ENCODE measurements at regions not wholly inside any gene's neighbourhood (a gene's known extent, or its start where the extent isn't known, plus 50 kb on each side); places are given as distances from the start of the nearest gene placed in this dataset.

- DNase-seq (ENCODE audit: extremely low spot score in 2 of 2): no peak
- H3K27me3 ChIP-seq: no peaks in the 10 kb centered on the region
- H3K4me1 ChIP-seq: no peaks in the 10 kb centered on the region
- no peaks in the 10 kb centered on the region for H3K36me3 ChIP-seq
- no peak for TF ChIP-seq POLR2AphosphoS5 (IDR thresholded peaks at IDR 0.05; ENCODE audit: insufficient read depth in 1 of 2, low read depth in 1 of 2)
- TF ChIP-seq CTCF (IDR thresholded peaks at IDR 0.05): no peak
- TF ChIP-seq POLR2A (IDR thresholded peaks at IDR 0.05): no peak
- no peak overlapping the region for H3K27ac ChIP-seq
- intact Hi-C loops (cut with DNase I): no loop called here
- no peak overlapping the region for H3K4me3 ChIP-seq
- H3K9me3 ChIP-seq: no peaks in the 10 kb centered on the region
Observed at GRCh38 chr19:20325151-20325550, 158.1 kb downstream of the ZNF486 start.

- Histone ChIP-seq H3K27me3 (no peaks in the 10 kb centered on the region), H3K4me3 (no peak overlapping the region), H3K27ac (no peak overlapping the region), H3K4me1 (no peaks in the 10 kb centered on the region), H3K36me3 (no peaks in the 10 kb centered on the region), H3K9me3 (no peaks in the 10 kb centered on the region)
- TF ChIP-seq CTCF (IDR thresholded peaks at IDR 0.05) (no peak), POLR2AphosphoS5 (IDR thresholded peaks at IDR 0.05; ENCODE audit: insufficient read depth in 1 of 2, low read depth in 1 of 2) (no peak), POLR2A (IDR thresholded peaks at IDR 0.05) (no peak)
- intact Hi-C loops (cut with DNase I): no loop called here
- DNase-seq (ENCODE audit: extremely low spot score in 2 of 2): no peak
Observed at GRCh38 chr19:20321139-20321763, 154.2 kb downstream of the ZNF486 start.

GRCh38 chr19:20320191-20320590 is 153.2 kb downstream of the ZNF486 start:
- Histone ChIP-seq H3K36me3 (no peaks in the 10 kb centered on the region), H3K9me3 (no peaks in the 10 kb centered on the region), H3K4me3 (no peak overlapping the region), H3K27me3 (no peaks in the 10 kb centered on the region), H3K27ac (no peak overlapping the region), H3K4me1 (no peaks in the 10 kb centered on the region)
- intact Hi-C loops (cut with DNase I): no loop called here
- DNase-seq (ENCODE audit: extremely low spot score in 2 of 2): no peak
- TF ChIP-seq POLR2AphosphoS5 (IDR thresholded peaks at IDR 0.05; ENCODE audit: insufficient read depth in 1 of 2, low read depth in 1 of 2): no peak
- TF ChIP-seq POLR2A (IDR thresholded peaks at IDR 0.05): no peak
- TF ChIP-seq CTCF (IDR thresholded peaks at IDR 0.05): no peak

- TF ChIP-seq CTCF (IDR thresholded peaks at IDR 0.05) (no peak), POLR2AphosphoS5 (IDR thresholded peaks at IDR 0.05; ENCODE audit: insufficient read depth in 1 of 2, low read depth in 1 of 2) (no peak), POLR2A (IDR thresholded peaks at IDR 0.05) (no peak)
- no peaks in the 10 kb centered on the region for H3K9me3 ChIP-seq
- H3K36me3 ChIP-seq: no peaks in the 10 kb centered on the region
- DNase-seq (ENCODE audit: extremely low spot score in 2 of 2): no peak
- intact Hi-C loops (cut with DNase I): no loop called here
- no peaks in the 10 kb centered on the region for H3K27me3 ChIP-seq
- H3K4me1 ChIP-seq: no peaks in the 10 kb centered on the region
- H3K27ac ChIP-seq: no peak overlapping the region
- H3K4me3 ChIP-seq: no peak overlapping the region
Observed at GRCh38 chr19:20318616-20319015, 151.6 kb downstream of the ZNF486 start.

- intact Hi-C loops (cut with DNase I): no loop called here
- no peak for DNase-seq (ENCODE audit: extremely low spot score in 2 of 2)
- no peaks in the 10 kb centered on the region for H3K4me1 ChIP-seq
- no peaks in the 10 kb centered on the region for H3K36me3 ChIP-seq
- H3K27ac ChIP-seq: no peak overlapping the region
- H3K9me3 ChIP-seq: no peaks in the 10 kb centered on the region
- H3K27me3 ChIP-seq: no peaks in the 10 kb centered on the region
- H3K4me3 ChIP-seq: no peak overlapping the region
- TF ChIP-seq POLR2AphosphoS5 (IDR thresholded peaks at IDR 0.05; ENCODE audit: insufficient read depth in 1 of 2, low read depth in 1 of 2) (no peak), POLR2A (IDR thresholded peaks at IDR 0.05) (no peak), CTCF (IDR thresholded peaks at IDR 0.05) (no peak)
Observed at GRCh38 chr19:20315543-20315942, 148.5 kb downstream of the ZNF486 start.
